HG03135 (cell line): ENCODE measurements at regions not wholly inside any gene's neighbourhood (a gene's known extent, or its start where the extent isn't known, plus 50 kb on each side); places are given as distances from the start of the nearest gene placed in this dataset.
"Not testable (repeated sequence)": the region's sequence is repeated elsewhere in the genome, so short reads cannot be mapped to it uniquely, and the experiment has no call there.

Source experiments
- ATAC-seq: cut with Tn5 transposase; IDR thresholded peaks from one replicate; pipeline ENCODE4 v1.9.1; 2021; ENCODE audit warnings: mild to moderate bottlenecking, moderate library complexity; ENCODE audit not compliant: unreplicated experiment

DNA sequence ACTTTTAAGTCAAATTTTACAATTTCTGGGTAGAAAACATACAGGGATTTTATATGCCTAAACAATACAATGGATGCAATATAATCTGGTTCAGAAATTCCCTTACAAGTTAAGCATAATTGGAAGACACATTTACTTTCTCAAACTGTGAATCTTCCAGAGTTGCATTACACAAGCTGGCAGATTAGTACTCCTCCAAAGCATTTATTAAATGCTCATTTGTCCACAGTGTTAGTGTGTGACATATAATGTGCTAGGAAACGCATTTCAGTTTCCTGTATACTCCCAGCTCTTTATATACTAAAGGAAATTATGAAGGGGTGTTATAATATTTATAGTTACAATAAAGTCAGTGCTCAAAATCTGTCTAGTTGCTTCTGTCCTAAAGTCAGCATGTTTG is 239.0 kb upstream of the FIGN start:
- no peak for ATAC-seq

DNA sequence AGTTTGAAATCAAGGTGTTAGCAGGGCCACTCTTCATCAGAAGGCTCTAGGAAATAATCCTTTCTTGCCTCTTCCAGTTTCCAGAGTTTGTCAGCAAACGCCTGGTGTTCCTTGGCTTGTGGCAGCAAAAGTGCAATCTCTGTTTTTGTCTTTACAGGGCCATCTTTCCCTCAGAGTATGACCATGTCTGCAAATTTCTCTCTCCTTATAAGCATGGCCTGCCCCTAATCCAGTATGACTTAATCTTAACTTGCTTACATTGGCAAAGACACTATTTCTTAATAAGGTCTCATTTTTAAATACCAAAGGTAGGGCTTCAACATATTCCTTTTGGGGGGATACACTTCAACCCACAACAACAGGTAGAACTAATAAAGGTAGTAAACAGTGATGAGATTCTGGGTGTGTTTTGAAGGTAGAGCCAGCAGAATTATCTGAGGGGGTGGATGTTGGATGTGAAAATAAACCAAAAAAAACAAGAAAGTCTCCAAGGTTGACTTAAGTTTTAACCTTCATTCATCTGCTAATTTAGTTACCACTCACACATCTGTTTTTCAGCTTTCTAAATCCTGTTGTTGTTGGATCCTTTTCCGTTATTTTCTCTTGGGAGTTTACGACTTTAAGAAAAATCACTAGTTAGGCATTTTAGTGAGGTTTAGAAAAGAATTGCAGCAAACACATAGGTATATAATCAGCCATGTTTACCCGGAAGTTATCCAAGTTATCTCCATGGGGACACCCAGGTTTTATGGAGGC is 234.4 kb upstream of the FIGN start:
- no peak for ATAC-seq

DNA sequence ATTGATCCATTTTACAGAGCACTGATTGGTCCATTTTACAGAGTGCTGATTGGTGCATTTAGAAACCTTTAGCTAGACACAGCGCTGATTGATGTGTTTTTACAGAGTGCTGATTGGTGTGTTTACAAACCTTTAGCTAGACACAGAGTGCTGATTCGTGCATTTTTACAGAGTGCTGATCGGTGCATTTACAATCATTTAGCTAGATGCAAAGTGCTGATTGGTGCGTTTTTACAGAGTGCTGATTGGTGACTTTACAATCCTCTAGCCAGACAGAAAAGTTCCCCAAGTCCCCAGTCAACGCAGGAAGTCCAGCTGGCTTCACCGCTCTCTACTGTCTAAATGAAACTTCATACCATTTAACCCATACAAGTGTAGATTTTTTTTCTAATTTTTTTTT is 228.5 kb upstream of the FIGN start:
- not testable (repeated sequence) for ATAC-seq

DNA sequence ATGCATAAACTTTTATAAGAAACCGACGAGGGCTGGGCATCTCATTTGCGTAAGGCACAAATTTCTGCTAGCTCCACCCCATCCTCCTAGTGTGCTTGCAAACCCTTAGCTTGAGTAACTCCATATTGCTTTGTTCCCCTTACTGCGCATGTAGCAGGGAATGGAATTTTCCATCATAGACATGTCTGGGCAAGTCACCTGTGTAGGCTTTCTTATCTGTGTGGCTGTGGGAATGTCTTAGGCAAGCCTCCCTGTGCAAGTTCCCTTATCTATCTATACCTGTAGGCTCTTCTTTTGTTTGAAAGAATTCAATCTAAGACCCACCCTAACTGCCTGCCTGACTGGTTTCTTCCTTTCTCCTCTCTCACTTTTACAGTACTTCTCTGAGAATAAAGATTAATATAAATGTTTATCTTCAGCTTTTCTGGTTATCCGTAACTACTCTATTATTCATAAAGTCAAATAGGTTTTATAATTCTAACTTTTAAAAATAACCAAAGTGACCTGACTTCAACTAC is 217.6 kb upstream of the FIGN start:
- ATAC-seq: no peak

DNA sequence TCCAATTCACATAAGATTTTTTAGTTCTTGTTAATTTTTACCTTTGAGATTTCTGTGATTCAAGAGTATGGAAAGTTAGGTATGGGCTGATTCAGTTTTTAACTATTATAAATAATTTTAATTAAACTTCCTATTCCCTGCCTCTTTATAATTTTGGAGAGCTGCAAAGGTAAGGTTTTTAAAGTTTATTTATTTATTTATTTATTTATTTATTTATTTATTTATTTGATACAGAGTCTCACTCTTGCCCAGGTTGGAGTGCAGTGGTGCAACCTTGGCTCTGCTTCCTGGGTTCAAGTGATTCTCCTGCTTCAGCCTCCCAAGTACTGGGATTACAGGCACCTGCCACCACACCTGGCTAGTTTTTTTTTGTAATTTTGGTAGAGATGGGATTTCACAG is 215.5 kb upstream of the FIGN start:
- ATAC-seq: no peak

DNA sequence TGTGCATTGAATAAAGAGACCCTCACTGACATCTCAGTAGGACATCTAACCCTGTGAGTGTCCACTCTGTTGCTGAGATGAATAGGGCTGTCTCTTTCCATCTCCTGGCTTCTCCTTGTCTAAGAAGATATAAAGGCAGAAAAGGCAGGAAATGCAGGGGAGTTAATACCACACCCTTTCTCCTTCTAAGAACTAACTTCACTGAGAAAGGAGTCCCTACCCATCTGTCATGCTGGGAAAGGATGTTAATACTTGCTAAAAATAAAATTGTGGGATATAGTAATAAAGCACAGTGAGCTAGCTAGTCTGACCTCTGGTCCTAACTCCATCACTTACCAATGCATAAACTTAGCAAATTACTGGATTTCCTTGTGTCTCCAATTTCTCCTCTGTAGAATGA is 213.9 kb upstream of the FIGN start:
- ATAC-seq: no peak

DNA sequence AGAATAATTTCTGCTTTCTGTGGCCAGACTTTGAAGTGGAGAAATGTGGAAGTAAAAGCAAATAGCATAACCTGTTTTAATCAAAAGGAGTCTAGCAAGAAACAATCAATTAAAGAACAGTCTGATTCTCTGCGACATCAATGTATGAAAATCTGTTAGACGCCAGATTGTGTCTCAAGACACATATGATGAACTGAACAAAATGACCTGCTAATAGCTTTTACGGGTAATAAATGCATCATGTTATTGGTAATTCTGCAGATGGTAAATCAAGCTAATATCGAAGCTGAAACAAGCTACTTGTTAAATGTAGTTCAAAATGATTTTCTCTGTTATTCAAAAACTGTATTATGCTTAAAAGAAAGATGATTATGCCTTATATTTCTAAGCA is 208.5 kb upstream of the FIGN start:
- no peak for ATAC-seq

DNA sequence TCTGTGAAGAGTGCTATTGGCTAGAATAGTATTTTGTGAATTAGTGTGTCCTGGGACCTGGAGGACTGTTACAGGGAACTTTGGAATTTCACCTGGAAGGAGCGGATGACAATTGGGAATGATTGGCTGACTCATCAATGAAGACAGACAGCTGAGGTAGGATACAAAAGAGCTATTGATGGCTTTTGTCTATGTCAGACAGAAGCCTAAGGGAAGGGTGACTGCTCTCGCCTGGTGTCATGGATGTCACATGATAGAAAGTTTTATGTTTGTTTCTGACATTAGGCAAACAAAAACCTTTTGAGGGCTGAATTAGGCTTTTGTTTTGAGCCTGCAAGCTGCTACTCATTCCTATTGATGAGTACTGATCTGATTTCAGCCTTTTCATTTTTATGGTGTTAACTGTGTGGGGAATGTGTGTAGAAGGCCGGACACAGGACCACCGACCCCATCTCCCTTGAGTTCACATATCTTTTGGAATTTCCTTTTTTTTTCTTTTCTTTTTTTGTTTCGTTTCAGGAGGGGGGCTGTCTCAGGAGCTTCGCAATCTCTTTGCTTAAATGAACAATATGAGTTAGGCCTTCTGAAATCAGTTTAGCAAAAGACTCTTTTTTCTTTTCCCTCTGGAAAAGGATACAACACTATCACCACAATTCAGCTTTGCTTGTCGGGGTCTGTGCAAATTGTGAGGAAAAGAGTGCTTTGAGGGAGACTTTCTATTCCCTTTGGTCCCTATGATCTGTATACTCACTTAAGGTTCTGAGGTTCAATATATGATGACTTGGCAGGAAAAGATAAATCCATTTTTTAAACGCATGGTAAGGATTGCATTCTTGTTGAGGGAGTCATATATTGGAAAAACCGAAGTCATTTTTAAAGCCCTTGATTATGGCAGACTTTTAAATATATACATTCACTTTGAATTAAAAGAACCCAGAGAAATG is 207.9 kb upstream of the FIGN start:
- no peak for ATAC-seq

DNA sequence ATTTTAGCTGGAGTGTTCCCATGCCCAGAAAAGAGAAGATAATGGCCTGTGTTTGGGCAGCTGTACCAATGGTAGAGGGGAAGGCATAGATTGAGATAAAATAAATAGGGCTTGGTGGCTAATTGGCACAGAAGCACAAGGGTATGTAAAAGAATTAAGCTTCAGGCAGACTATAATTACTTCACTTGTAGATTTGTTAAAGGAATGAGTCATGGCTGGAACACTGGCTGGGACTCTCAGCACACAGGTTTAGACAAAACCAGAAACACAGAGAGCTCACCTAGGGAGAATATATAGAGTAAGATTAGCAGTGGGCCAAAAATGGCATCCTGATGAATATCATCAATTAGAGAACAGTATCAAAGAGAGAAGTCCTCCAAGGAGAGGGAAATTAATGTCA is 198.3 kb upstream of the FIGN start:
- no peak for ATAC-seq

DNA sequence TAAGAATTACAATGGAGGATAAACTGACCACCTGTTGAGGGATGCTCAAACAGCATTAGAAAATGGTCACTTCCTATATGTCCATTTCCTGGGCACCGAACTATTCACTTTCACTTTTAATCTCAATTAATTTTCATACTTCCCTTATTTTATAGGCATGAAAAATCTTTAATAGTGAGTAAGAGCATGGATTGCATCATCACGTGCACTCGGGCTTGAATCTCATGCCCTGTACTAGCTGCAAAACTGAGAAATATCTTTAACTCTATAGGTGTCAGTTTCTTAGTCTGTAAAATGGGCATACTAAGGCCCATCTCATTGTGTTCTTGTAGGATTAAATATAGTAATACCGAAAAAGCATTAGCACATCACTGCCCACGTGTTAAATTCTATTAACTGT is 183.9 kb upstream of the FIGN start:
- no peak for ATAC-seq

DNA sequence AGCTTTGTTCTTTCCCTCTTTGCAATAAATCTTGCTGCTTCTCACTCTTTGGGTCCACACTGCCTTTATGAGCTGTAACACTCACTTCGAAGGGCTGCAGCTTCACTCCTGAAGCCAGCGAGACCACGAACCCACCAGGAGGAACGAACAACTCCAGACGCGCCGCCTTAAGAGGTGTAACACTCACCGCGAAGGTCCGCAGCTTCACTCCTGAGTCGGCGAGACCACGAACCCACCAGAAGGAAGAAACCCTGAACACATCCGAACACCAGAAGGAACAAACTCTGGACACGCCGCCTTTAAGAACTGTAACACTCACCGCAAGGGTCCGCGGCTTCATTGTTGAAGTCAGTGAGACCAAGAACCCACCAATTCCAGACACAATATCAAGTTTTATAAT is 178.7 kb upstream of the FIGN start:
- ATAC-seq: not testable (repeated sequence)

DNA sequence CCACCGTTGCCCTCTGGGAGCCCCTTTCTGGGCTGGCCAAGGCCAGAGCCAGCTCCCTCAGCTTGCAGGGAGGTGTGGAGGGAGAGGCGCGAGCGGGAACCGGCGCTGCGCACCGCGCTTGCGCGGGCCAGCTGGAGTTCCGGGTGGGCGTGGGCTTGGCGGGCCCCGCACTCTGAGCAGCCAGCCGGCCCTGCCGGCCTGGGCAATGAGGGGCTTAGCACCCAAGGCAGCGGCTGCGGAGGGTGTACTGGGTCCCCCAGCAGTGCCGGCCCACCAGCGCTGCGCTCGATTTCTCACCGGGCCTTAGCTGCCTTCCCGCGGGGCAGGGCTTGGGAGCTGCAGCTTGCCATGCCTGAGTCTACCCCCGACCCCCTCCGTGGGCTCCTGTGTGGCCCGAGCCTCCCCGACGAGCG is 177.7 kb upstream of the FIGN start:
- ATAC-seq: not testable (repeated sequence)

DNA sequence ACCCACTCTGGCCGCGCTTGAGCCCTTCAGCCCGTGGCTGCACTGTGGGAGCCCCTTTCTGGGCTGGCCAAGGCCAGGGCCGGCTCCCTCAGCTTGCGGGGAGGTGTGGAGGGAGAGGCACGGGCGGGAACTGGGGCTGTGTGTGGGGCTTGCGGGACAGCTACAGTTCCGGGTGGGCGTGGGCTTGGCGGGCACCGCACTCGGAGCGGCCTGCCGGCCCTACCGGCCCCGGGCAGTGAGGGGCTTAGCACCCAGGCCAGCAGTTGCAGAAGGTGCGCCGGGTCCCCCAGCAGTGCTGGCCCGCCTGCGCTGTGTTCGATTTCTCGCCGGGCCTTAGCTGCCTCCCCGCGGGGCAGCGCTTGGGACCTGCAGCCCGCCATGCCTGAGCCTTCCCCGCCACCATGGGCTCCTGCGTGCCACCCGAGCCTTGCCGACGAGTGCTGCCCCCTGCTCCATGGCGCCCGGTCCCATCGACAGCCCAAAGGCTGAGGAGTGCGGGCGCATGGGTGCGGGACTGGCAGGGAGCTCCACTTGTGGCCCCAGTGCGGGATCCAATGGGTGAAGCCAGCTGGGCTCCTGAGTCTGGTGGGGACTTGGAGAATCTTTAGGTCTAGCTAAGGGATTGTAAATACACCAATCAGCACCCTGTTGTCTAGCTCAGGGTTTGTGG is 173.7 kb upstream of the FIGN start:
- no peak for ATAC-seq

DNA sequence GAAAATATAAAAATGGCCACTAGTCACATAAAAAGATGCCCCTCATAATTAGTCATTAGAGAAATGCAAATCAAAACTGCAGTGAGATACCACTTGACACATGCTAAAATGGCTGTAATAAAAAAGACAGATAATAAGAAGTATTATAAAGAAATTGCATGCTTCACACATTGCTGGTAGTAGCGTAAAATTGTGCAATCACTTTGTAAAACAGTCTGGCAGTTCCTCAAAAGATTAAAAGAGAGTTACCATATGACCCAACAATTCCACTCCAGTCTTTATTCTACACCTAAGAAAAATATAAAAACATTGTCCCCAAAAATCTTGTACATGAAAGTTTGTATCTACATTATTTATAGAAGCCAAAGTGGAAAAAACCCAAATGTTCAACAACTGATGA is 170.6 kb upstream of the FIGN start:
- ATAC-seq: no peak

DNA sequence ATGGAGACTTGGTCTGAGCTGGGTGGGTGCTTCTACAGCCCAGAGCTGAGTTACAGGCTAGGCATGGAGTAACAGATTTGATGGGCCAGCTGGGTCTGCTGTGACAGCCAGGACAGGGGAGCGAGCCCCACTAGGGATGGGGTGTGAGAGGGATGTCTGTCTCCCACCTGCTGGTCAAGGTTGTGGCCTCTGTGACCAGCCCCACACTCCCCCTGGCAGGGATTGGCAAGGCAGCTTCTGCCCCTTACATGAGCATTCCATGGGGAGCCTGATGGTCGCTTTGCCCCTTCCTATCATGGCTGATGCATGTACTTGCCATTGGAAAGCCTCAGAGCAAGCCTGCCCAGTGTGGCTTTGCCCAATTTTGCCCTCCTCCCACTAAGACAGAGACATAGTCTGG is 162.0 kb upstream of the FIGN start:
- no peak for ATAC-seq

DNA sequence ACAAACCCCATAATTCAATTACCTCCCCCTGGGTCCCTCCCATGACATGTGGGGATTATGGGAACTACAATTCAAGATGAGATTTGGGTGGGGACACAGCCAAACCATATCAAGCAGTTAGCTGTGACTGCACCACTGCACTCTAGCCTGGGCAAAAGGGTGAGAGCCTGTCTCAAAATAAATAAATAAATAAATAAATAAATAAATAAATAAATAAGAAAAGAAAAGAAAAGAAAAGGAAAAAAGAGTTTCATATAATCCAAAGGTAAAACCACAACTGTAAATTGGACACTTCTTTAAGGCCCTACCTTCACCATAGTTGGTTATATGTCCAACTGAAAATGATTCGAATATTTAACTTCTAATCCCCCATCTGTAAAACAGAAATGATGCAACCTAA is 157.6 kb upstream of the FIGN start:
- not testable (repeated sequence) for ATAC-seq

DNA sequence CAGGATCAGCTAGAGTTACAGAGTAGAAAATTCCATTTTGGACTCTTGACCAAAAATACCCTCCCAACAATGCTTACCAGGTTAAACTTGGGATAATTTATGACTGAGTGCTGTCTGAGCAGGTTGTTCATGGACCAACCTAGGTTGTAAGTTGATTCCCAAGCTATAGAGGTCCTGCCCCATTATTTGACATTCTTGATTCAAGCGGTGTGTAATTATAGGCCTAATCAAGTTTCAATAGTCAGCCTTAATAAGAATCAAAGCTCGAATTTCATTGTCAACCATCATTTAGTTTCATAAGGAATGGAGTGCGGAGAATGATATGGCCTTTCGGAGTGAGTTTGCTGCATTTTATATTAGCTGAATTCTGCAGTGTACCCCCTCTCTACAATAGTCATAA is 152.8 kb upstream of the FIGN start:
- no peak for ATAC-seq

DNA sequence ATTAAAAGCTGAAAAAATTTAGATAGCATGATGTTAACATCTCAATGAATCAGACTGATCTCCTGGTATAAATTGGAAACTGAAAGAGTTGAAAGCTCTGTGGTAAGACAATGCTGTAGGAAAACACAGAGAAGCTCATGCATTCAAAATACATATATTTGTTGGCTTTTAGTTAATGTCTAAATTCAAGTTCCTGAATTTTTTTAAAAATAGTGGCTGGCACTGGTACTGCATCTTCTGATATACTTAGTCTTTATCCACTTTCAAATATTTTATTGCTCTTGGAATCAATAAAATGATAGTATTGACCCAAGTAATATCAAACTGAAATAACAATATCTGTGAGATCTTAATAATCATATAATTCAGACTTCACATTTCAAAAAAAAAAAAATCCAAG is 151.4 kb upstream of the FIGN start:
- no peak for ATAC-seq

DNA sequence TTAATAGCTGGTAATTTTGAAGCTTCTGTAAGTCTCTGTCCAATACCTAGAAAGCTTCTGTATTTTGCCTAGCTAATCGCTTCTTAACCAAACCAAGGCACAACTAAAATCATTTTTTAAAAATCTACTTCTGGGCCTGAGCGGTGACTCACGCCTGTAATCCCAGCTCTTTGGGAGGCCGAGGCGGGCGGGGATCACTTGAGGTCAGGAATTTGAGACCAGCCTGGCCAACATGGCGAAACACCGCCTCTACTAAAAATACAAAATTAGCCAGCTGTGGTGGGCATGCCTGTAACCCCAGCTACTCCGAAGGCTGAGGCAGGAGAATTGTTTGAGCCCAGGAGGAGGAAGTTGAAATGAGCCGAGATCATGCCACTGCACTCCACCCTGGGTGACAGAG is 148.6 kb upstream of the FIGN start:
- ATAC-seq: no peak

DNA sequence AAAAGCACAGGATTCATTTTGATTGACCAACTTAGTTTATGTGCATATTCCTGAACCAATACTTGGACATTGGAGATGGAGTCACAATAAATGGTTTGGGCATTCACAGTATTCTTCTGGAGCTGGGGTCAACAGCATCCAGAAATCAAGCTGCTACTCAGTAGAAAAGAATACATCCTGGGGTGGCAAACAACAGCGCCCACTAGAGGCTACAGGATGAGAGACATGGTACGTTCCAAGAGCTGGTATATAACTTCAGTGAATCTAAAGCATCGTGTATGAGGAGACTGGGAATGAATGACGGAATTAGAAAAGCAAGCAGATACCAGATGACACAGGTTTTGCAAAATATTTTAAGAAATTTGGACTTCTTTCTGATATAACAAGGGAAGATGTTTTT is 142.9 kb upstream of the FIGN start:
- ATAC-seq: no peak

DNA sequence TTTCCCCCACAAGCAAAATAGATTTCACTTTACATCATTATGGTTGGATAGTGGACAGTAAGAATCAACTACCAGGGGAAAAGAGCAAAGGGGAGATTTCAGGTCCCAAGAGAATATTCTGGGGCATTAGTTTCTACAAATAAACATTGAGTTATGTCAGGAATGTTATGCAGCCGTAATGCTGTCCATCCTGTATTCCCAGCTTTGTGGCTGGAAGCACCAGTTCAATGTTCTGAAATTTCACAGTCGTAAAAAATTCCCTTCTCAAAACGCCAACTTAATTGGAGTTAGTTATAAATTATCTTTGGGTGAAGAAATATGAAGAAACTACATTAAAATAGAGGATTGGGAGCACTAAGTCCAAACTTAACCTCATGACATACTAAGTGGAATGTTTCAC is 141.5 kb upstream of the FIGN start:
- no peak for ATAC-seq
